ENCODE measurements at regions not wholly inside any gene's neighbourhood (a gene's known extent, or its start where the extent isn't known, plus 50 kb on each side); places are given as distances from the start of the nearest gene placed in this dataset.

GRCh38 chr12:118650586-118650960 is 274.2 kb downstream of the SUDS3 start (continued):
- peak; percentile 47; the same call in 1 of the 2 replicates for TF ChIP-seq MGA (IDR thresholded peaks at IDR 0.05)
- TF ChIP-seq FOXJ2 (tag; IDR thresholded peaks at IDR 0.05), result no peak
- TF ChIP-seq ERF (CRISPR knock-in tag; IDR thresholded peaks at IDR 0.05), result no peak
- peak; percentile 21 for TF ChIP-seq RBM25 (IDR thresholded peaks at IDR 0.05; ENCODE audit: low read depth, low read length, severe bottlenecking)
- peak; percentile 70 for TF ChIP-seq USF2 (CRISPR knock-in tag; IDR thresholded peaks at IDR 0.05)
- no peak for TF ChIP-seq ZNF449 (CRISPR knock-in tag; IDR thresholded peaks at IDR 0.05)
- no peak for TF ChIP-seq TRIM25 (IDR thresholded peaks at IDR 0.05; ENCODE audit: borderline replicate concordance)
- peak; percentile 90 for TF ChIP-seq L3MBTL2 (IDR thresholded peaks at IDR 0.05)
- peak; percentile 38 for TF ChIP-seq FOS (IDR thresholded peaks at IDR 0.05; ENCODE audit: extremely low read depth, insufficient read length)
- peak; percentile 69 for TF ChIP-seq NFYB (IDR thresholded peaks at IDR 0.05; ENCODE audit: extremely low read depth, insufficient read length)
- no peak for TF ChIP-seq GABPB1 (CRISPR knock-in tag; IDR thresholded peaks at IDR 0.05)
- no peak for TF ChIP-seq RBM22 (IDR thresholded peaks at IDR 0.05; ENCODE audit: low read depth, low read length, poor library complexity, severe bottlenecking)
